HCT116 (cell line): ENCODE measurements at regions not wholly inside any gene's neighbourhood (a gene's known extent, or its start where the extent isn't known, plus 50 kb on each side); places are given as distances from the start of the nearest gene placed in this dataset.

ENCODE experiments used
- ATAC-seq: fragments of 200-7000 bp; cut with Tn5 transposase; 2 replicates; pipeline ENCODE4 v1.9.1; 2020; ENCODE audit warnings: mild to moderate bottlenecking, moderate library complexity
- BruUV-seq: library from RNA; stranded (reverse); fragments of 400-500 nt; replicated peaks from 2 replicates; lab custom pipeline; 2021; lab: Mats Ljungman, UMichigan
- CTCF ChIA-PET: fragments of 300-600 bp; sonication (Branson Sonifier 250); formaldehyde crosslinking; loops from one replicate; lab custom pipeline; 2021; ENCODE audit warnings: antibody characterized with exemption; lab: Charles Lee
- POLR2A ChIA-PET: fragments of 300-600, 350-600 bp; sonication (Branson Sonifier 250); formaldehyde crosslinking; loops from one replicate; lab custom pipeline; 2021; ENCODE audit warnings: antibody characterized with exemption; lab: Charles Lee
- RAD21 ChIA-PET, 2 experiments: fragments of 300-600 bp; sonication (Branson Sonifier 250); formaldehyde crosslinking; loops; one replicate each; lab custom pipeline; 2023; ENCODE audit warnings: low total read pairs in 2 of 2; ENCODE audit not compliant: uncharacterized antibody in 2 of 2, unreplicated experiment in 2 of 2, low non-redundant PET in 1 of 2; lab: Charles Lee
- DNase-seq: peaks from one replicate; pipeline ENCODE4 v3.0.0-alpha.2; 2010; ENCODE audit warnings: low read depth, low spot score
- H2AFZ ChIP-seq: fragments of 200-600 bp; shearing (Covaris generic), sonication (generic); 2 replicates; pipeline ENCODE4 v1.6.1; 2017; ENCODE audit warnings: low read depth, mixed run types, mixed read lengths, antibody characterized with exemption, low read length; ENCODE audit not compliant: poor library complexity, severe bottlenecking
- H3K27ac ChIP-seq: 2 replicates; pipeline ENCODE4 v1.5.1; 2012; ENCODE audit warnings: low read depth, low read length
- H3K27me3 ChIP-seq: fragments of 200-600 bp; sonication (generic); 2 replicates; pipeline ENCODE4 v1.6.1; 2016; ENCODE audit warnings: mixed run types, low read length, mixed read lengths; ENCODE audit not compliant: insufficient read depth
- H3K36me3 ChIP-seq, 2 experiments: fragments of 200-500 bp in 1 of 2; fragments of 200-600 bp in 1 of 2; sonication (Bioruptor generic) in 1 of 2; sonication (generic) in 1 of 2; 2 replicates each; pipeline versions ENCODE4 v1.5.1 to v1.6.1; 2014 to 2016; ENCODE audit warnings: low read length in 2 of 2, inconsistent platforms in 1 of 2, mixed read lengths in 1 of 2, mixed run types in 1 of 2; ENCODE audit not compliant: insufficient read depth in 2 of 2, control insufficient read depth in 1 of 2
- H3K4me1 ChIP-seq, 2 experiments: fragments of 200-600 bp in 1 of 2; sonication (generic) in 1 of 2; 2 replicates each; pipeline versions ENCODE4 v1.5.1 to v1.6.1; 2012 to 2017; ENCODE audit warnings: low read length in 2 of 2, inconsistent platforms in 1 of 2, mild to moderate bottlenecking in 1 of 2, mixed read lengths in 1 of 2, mixed run types in 1 of 2, moderate library complexity in 1 of 2; ENCODE audit not compliant: insufficient read depth in 2 of 2, control insufficient read depth in 1 of 2
- H3K4me2 ChIP-seq: fragments of 200-600 bp; sonication (generic); 2 replicates; pipeline ENCODE4 v1.6.1; 2017; ENCODE audit warnings: mixed run types, low read length, mixed read lengths
- H3K4me3 ChIP-seq, 2 experiments: fragments of 200-600 bp in 1 of 2; sonication (generic) in 1 of 2; replicated peaks in 1 of 2; 2 replicates each; pipeline ENCODE4 v1.5.1; 2011 to 2016; ENCODE audit warnings: low read length in 2 of 2, control low read depth in 1 of 2, low read depth in 1 of 2, mild to moderate bottlenecking in 1 of 2, mixed read lengths in 1 of 2, mixed run types in 1 of 2
- H3K79me2 ChIP-seq: fragments of 200-600 bp; sonication (generic); 2 replicates; pipeline ENCODE4 v1.6.1; 2017; ENCODE audit warnings: mild to moderate bottlenecking, mixed run types, low read length, moderate library complexity, mixed read lengths; ENCODE audit not compliant: insufficient read depth
- H3K9ac ChIP-seq: fragments of 200-600 bp; sonication (generic); 2 replicates; pipeline ENCODE4 v1.6.1; 2016; ENCODE audit warnings: low read length, mixed read lengths
- H3K9me2 ChIP-seq: fragments of 200-600 bp; sonication (generic), shearing (Covaris generic); 2 replicates; pipeline ENCODE4 v1.6.1; 2017; ENCODE audit warnings: mixed run types, mild to moderate bottlenecking, moderate library complexity; ENCODE audit not compliant: insufficient read depth
- H3K9me3 ChIP-seq, 2 experiments: fragments of 200-500 bp in 1 of 2; fragments of 200-600 bp in 1 of 2; sonication (Bioruptor generic) in 1 of 2; sonication (generic) in 1 of 2; 2 replicates each; pipeline ENCODE4 v1.6.1; 2014 to 2017; ENCODE audit warnings: low read length in 2 of 2, mixed read lengths in 2 of 2, inconsistent platforms in 1 of 2, low read depth in 1 of 2, mild to moderate bottlenecking in 1 of 2, mixed run types in 1 of 2, moderate library complexity in 1 of 2; ENCODE audit not compliant: control insufficient read depth in 1 of 2, insufficient read depth in 1 of 2
- H4K20me1 ChIP-seq: fragments of 200-600 bp; sonication (generic), shearing (Covaris generic); 2 replicates; pipeline ENCODE4 v1.6.1; 2017; ENCODE audit warnings: mixed run types, mild to moderate bottlenecking, moderate library complexity; ENCODE audit not compliant: insufficient read depth
- CBX3 ChIP-seq: IDR thresholded peaks from 2 replicates; pipeline ENCODE4 v1.6.1; 2012; ENCODE audit warnings: low read depth
- CTCF ChIP-seq, 3 experiments: fragments of 200-600 bp in 1 of 3; sonication (generic) in 1 of 3; IDR thresholded peaks in 2 of 3; conservative IDR thresholded peaks in 1 of 3; 2 replicates each; pipeline ENCODE4 v1.5.1; 2012 to 2017; ENCODE audit warnings: low read depth in 2 of 3, low read length in 2 of 3, antibody characterized with exemption in 1 of 3, borderline replicate concordance in 1 of 3, control low read depth in 1 of 3, mild to moderate bottlenecking in 1 of 3, mixed read lengths in 1 of 3, mixed run types in 1 of 3, moderate library complexity in 1 of 3; ENCODE audit not compliant: insufficient read depth in 1 of 3
- EZH2 ChIP-seq: fragments of 200-600 bp; sonication (generic); IDR thresholded peaks from 2 replicates; pipeline ENCODE4 v1.6.1; 2017; ENCODE audit warnings: antibody characterized with exemption, mixed run types
- EZH2phosphoT487 ChIP-seq: fragments of 200-600 bp; IDR thresholded peaks from 2 replicates; pipeline ENCODE4 v1.6.1; 2018; ENCODE audit warnings: antibody characterized with exemption, borderline replicate concordance
- FOSL1 ChIP-seq: IDR thresholded peaks from 2 replicates; pipeline ENCODE4 v1.6.1; 2012; ENCODE audit warnings: low read depth
- JUND ChIP-seq: IDR thresholded peaks from 2 replicates; pipeline ENCODE4 v1.6.1; 2012
- SP1 ChIP-seq: IDR thresholded peaks from 2 replicates; pipeline ENCODE4 v1.6.1; 2012; ENCODE audit warnings: low read depth
- SRF ChIP-seq: IDR thresholded peaks from 2 replicates; pipeline ENCODE4 v1.6.1; 2012; ENCODE audit warnings: low read depth
- TCF7L2 ChIP-seq: IDR thresholded peaks from 2 replicates; pipeline ENCODE4 v1.7.0; 2011; ENCODE audit warnings: borderline replicate concordance, inconsistent platforms; ENCODE audit not compliant: insufficient read depth, insufficient read length; ENCODE audit errors: extremely low read depth
- ZFX ChIP-seq: fragments of 450-650 bp; IDR thresholded peaks from 2 replicates; pipeline ENCODE4 v1.6.1; 2017
- ZNF274 ChIP-seq: fragments of 200-500 bp; sonication (Bioruptor generic); IDR thresholded peaks from 2 replicates; pipeline ENCODE4 v1.6.1; 2014; ENCODE audit warnings: mild to moderate bottlenecking, low read depth, low read length, inconsistent platforms
- intact Hi-C: fragments of 100-400 bp; cut with micrococcal nuclease; formaldehyde crosslinking; loops from 2 replicates; pipeline ENCODE4 v1.10.0; 2022
- TF ChIP-seq, protein P1 (sequence below): IDR thresholded peaks from 2 replicates; pipeline ENCODE4 v1.6.1; 2012; ENCODE audit warnings: low read depth
- TF ChIP-seq, protein P2 (sequence below): IDR thresholded peaks from 2 replicates; pipeline ENCODE4 v1.6.1; 2011; ENCODE audit warnings: mild to moderate bottlenecking, low read length, moderate library complexity; ENCODE audit not compliant: insufficient replicate concordance; ENCODE audit errors: extremely low read depth

- Histone ChIP-seq H2AFZ (no peak overlapping the region), H3K27ac (no peak overlapping the region), H4K20me1 (no peaks in the 10 kb centered on the region), H3K4me3 (no peak overlapping the region), H3K9ac (no peak overlapping the region), H3K9me3 (peaks cover 5 to 35% of the 10 kb centered on the region in 2 experiments; a peak in 2 of 4 replicates), H3K4me2 (no peak overlapping the region), H3K36me3 (no peaks in the 10 kb centered on the region), H3K4me1 (no peaks in the 10 kb centered on the region), H3K27me3 (no peaks in the 10 kb centered on the region), H3K9me2 (no peaks in the 10 kb centered on the region), H3K79me2 (no peaks in the 10 kb centered on the region)
- TF ChIP-seq SP1 (no peak), EZH2phosphoT487 (no peak), FOSL1 (no peak), ZNF274 (no peak), JUND (no peak)
- TF ChIP-seq, protein P1, sequence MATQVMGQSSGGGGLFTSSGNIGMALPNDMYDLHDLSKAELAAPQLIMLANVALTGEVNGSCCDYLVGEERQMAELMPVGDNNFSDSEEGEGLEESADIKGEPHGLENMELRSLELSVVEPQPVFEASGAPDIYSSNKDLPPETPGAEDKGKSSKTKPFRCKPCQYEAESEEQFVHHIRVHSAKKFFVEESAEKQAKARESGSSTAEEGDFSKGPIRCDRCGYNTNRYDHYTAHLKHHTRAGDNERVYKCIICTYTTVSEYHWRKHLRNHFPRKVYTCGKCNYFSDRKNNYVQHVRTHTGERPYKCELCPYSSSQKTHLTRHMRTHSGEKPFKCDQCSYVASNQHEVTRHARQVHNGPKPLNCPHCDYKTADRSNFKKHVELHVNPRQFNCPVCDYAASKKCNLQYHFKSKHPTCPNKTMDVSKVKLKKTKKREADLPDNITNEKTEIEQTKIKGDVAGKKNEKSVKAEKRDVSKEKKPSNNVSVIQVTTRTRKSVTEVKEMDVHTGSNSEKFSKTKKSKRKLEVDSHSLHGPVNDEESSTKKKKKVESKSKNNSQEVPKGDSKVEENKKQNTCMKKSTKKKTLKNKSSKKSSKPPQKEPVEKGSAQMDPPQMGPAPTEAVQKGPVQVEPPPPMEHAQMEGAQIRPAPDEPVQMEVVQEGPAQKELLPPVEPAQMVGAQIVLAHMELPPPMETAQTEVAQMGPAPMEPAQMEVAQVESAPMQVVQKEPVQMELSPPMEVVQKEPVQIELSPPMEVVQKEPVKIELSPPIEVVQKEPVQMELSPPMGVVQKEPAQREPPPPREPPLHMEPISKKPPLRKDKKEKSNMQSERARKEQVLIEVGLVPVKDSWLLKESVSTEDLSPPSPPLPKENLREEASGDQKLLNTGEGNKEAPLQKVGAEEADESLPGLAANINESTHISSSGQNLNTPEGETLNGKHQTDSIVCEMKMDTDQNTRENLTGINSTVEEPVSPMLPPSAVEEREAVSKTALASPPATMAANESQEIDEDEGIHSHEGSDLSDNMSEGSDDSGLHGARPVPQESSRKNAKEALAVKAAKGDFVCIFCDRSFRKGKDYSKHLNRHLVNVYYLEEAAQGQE = no peak
- ATAC-seq = no peak
- intact Hi-C loops = no loop called here
- no TSS peak for BruUV-seq
- no peak for DNase-seq
- ChIA-PET POLR2A (no interaction called here), CTCF (no interaction called here), RAD21 (no interaction called here)
These were observed 740.3 kb upstream of the CDH6 start for GRCh38 chr5:30453168-30453567.

GRCh38 chr5:30450153-30450552, 743.3 kb upstream of the CDH6 start:
- Histone ChIP-seq H3K9me3 (peaks cover 19 to 35% of the 10 kb centered on the region in 2 experiments; a peak in 2 of 4 replicates), H3K9me2 (no peaks in the 10 kb centered on the region), H3K27ac (no peak overlapping the region), H3K79me2 (no peaks in the 10 kb centered on the region), H3K27me3 (no peaks in the 10 kb centered on the region), H3K9ac (no peak overlapping the region), H3K36me3 (no peaks in the 10 kb centered on the region), H3K4me3 (no peak overlapping the region), H3K4me1 (no peaks in the 10 kb centered on the region), H4K20me1 (no peaks in the 10 kb centered on the region), H2AFZ (no peak overlapping the region), H3K4me2 (no peak overlapping the region)
- ATAC-seq (no peak), DNase-seq (no peak)
- CTCF ChIA-PET = no interaction called here
- POLR2A ChIA-PET = no interaction called here
- intact Hi-C loops = no loop called here
- no TSS peak for BruUV-seq
- RAD21 ChIA-PET = no interaction called here
- TF ChIP-seq TCF7L2 = no peak
- TF ChIP-seq ZNF274 = no peak
- TF ChIP-seq ZFX = no peak
- no peak for TF ChIP-seq CBX3
- TF ChIP-seq EZH2 = no peak
- TF ChIP-seq, protein P2, sequence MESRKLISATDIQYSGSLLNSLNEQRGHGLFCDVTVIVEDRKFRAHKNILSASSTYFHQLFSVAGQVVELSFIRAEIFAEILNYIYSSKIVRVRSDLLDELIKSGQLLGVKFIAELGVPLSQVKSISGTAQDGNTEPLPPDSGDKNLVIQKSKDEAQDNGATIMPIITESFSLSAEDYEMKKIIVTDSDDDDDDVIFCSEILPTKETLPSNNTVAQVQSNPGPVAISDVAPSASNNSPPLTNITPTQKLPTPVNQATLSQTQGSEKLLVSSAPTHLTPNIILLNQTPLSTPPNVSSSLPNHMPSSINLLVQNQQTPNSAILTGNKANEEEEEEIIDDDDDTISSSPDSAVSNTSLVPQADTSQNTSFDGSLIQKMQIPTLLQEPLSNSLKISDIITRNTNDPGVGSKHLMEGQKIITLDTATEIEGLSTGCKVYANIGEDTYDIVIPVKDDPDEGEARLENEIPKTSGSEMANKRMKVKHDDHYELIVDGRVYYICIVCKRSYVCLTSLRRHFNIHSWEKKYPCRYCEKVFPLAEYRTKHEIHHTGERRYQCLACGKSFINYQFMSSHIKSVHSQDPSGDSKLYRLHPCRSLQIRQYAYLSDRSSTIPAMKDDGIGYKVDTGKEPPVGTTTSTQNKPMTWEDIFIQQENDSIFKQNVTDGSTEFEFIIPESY = no peak
- TF ChIP-seq SRF = no peak
- no peak for TF ChIP-seq CTCF (IDR thresholded peaks at IDR 0.05 in 2 of 3, conservative IDR thresholded peaks at IDR 0.05 in 1 of 3; ENCODE audit: borderline replicate concordance in 1 of 3, insufficient read depth in 1 of 3, low read depth in 2 of 3, low read length in 2 of 3)
